K562 (cell line): ENCODE measurements at regions not wholly inside any gene's neighbourhood (a gene's known extent, or its start where the extent isn't known, plus 50 kb on each side); places are given as distances from the start of the nearest gene placed in this dataset.

Experiments used
- ARNT ChIP-seq, 2 experiments: fragments of 450-650 bp; IDR thresholded peaks; 2 replicates each; pipeline ENCODE4 v1.6.1; 2016; ENCODE audit warnings: mild to moderate bottlenecking in 1 of 2
- BRCA1 ChIP-seq, 2 experiments: fragments of 450-650 bp in 1 of 2; sonication (generic) in 1 of 2; formaldehyde crosslinking in 1 of 2; IDR thresholded peaks; 2 replicates each; pipeline versions ENCODE4 v1.5.0 to v1.6.1; 2017 to 2020; ENCODE audit warnings: mild to moderate bottlenecking in 1 of 2, missing genetic modification reagents in 1 of 2
- CHD1 ChIP-seq: fragments of 200-600 bp; sonication (generic); IDR thresholded peaks from one replicate; pipeline ENCODE4 v1.6.1; 2012; ENCODE audit warnings: mild to moderate bottlenecking, moderate library complexity, low read length, inconsistent platforms
- CHD2 ChIP-seq: IDR thresholded peaks from 2 replicates; pipeline ENCODE4 v1.6.1; 2011; ENCODE audit warnings: low read depth, low read length
- CTBP1 ChIP-seq: fragments of 450-650 bp; IDR thresholded peaks from 2 replicates; pipeline ENCODE4 v1.6.1; 2016; ENCODE audit warnings: borderline replicate concordance
- EGR1 ChIP-seq: fragments of 450-650 bp; conservative IDR thresholded peaks from 2 replicates; pipeline ENCODE4 v1.6.1; 2017; ENCODE audit warnings: mild to moderate bottlenecking
- EWSR1 ChIP-seq: fragments of 450-650 bp; IDR thresholded peaks from 2 replicates; pipeline ENCODE4 v1.6.1; 2018; ENCODE audit warnings: borderline replicate concordance, mild to moderate bottlenecking, low read depth, moderate library complexity; ENCODE audit not compliant: partially characterized antibody
- EZH2 ChIP-seq: IDR thresholded peaks from 2 replicates; pipeline ENCODE4 v1.6.1; 2012; ENCODE audit warnings: low read depth, mild to moderate bottlenecking, inconsistent platforms, low read length, borderline replicate concordance
- HDGF ChIP-seq: fragments of 450-650 bp; IDR thresholded peaks from 2 replicates; pipeline ENCODE4 v1.6.1; 2016
- HOXB6 ChIP-seq: fragments of 250-450 bp; sonication (Bioruptor Pico); IDR thresholded peaks from 2 replicates; pipeline ENCODE4 v1.5.1; 2022; ENCODE audit warnings: mild to moderate bottlenecking, borderline replicate concordance
- JUN ChIP-seq, 2 experiments: sonication (generic) in 1 of 2; formaldehyde crosslinking in 1 of 2; IDR thresholded peaks; 2 replicates each; pipeline versions ENCODE4 v1.6.1 to v1.8.0; 2012 to 2022; ENCODE audit warnings: borderline replicate concordance in 2 of 2, mild to moderate bottlenecking in 2 of 2, improper control_type of control experiment in 1 of 2, low read depth in 1 of 2, low read length in 1 of 2, missing genetic modification reagents in 1 of 2
- KDM2B ChIP-seq: fragments of 250-450 bp; sonication (Bioruptor Pico); IDR thresholded peaks from 2 replicates; pipeline ENCODE4 v1.8.0; 2021; ENCODE audit warnings: mild to moderate bottlenecking, moderate library complexity
- L3MBTL2 ChIP-seq: fragments of 450-650 bp; IDR thresholded peaks from 2 replicates; pipeline ENCODE4 v1.6.1; 2016; ENCODE audit warnings: mild to moderate bottlenecking, moderate library complexity
- RCOR1 ChIP-seq, 2 experiments: IDR thresholded peaks; 2 replicates each; pipeline ENCODE4 v1.6.1; 2012; ENCODE audit warnings: low read depth in 2 of 2, low read length in 2 of 2, borderline replicate concordance in 1 of 2, improper control_type of control experiment in 1 of 2
- RNF2 ChIP-seq: sonication (generic); IDR thresholded peaks from 2 replicates; pipeline ENCODE4 v1.6.1; 2016
- SMARCA5 ChIP-seq: fragments of 450-650 bp; IDR thresholded peaks from 2 replicates; pipeline ENCODE4 v1.6.1; 2016
- SRSF1 ChIP-seq: fragments of 200-400 bp; formaldehyde crosslinking; IDR thresholded peaks from 2 replicates; pipeline ENCODE4 v1.6.1; 2017; ENCODE audit warnings: mild to moderate bottlenecking, low read depth, low read length, moderate library complexity
- TEAD4 ChIP-seq, 2 experiments: sonication (generic) in 1 of 2; formaldehyde crosslinking in 1 of 2; IDR thresholded peaks; 2 replicates each; pipeline versions ENCODE4 v1.6.1 to v1.8.0; 2012 to 2022; ENCODE audit warnings: borderline replicate concordance in 1 of 2, inconsistent platforms in 1 of 2, low read length in 1 of 2, mild to moderate bottlenecking in 1 of 2, missing genetic modification reagents in 1 of 2
- THRAP3 ChIP-seq: fragments of 450-650 bp; IDR thresholded peaks from 2 replicates; pipeline ENCODE4 v1.6.1; 2016; ENCODE audit warnings: mild to moderate bottlenecking, inconsistent platforms, borderline replicate concordance
- U2AF1 ChIP-seq: fragments of 200-400 bp; formaldehyde crosslinking; optimal IDR thresholded peaks from 2 replicates; pipeline ENCODE3; 2017; ENCODE audit warnings: mild to moderate bottlenecking, low read depth, low read length, moderate library complexity
- ZFPM2 ChIP-seq: fragments of 250-450 bp; sonication (Bioruptor Pico); IDR thresholded peaks from 2 replicates; pipeline ENCODE4 v1.5.1; 2022; ENCODE audit warnings: mild to moderate bottlenecking
- ZFX ChIP-seq: sonication (generic); formaldehyde crosslinking; IDR thresholded peaks from 2 replicates; pipeline ENCODE4 v1.8.0; 2022; ENCODE audit warnings: mild to moderate bottlenecking, missing genetic modification reagents, moderate library complexity
- ZNF445 ChIP-seq: fragments of 250-450 bp; sonication (Bioruptor Pico); IDR thresholded peaks from 2 replicates; pipeline ENCODE4 v1.4.0; 2020; ENCODE audit warnings: low read depth, mild to moderate bottlenecking, moderate library complexity
- TF ChIP-seq, protein P1 (sequence below): fragments of 450-650 bp; IDR thresholded peaks from 2 replicates; pipeline ENCODE4 v1.6.1; 2017; ENCODE audit warnings: antibody characterized with exemption, mild to moderate bottlenecking
- TF ChIP-seq, protein P2 (sequence below): fragments of 250-450 bp; sonication (Bioruptor Pico); IDR thresholded peaks from 2 replicates; pipeline ENCODE4 v1.8.0; 2022; ENCODE audit warnings: moderate library complexity, mild to moderate bottlenecking, inconsistent platforms

DNA sequence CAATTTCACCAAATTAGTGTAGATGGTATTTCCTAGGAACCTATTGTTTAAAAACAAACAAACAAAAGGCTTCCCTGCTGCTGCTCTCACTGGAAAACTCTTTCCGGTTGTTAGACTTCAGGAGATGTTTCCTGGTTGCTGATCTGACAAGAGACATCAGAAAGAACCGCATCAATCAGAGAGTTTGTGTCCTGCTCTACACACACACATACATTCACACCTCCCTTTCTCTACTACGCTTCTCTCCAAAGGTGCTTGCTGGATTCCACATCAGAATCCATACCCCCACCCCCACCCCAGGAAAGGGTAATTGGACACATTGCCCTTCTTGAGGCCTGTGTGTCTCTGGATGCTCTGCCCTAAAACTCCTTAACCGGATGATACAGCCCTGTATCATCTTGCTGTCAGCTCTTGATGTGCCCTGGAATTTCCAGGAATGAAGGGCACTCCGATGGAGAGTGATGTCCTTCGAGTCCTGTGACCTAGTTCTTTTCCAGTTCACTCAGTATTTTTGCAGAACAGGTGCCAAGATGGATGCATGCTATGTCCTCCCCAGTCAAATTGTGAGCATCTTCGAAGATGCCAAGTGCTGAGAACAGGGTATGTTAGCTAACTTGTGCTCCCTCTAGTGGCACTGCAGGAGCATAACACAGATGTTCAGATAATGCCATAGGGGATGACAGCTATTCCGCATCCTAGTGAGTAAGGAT is 113.7 kb upstream of the SLC35F3 start (continued):
- TF ChIP-seq, protein P1, sequence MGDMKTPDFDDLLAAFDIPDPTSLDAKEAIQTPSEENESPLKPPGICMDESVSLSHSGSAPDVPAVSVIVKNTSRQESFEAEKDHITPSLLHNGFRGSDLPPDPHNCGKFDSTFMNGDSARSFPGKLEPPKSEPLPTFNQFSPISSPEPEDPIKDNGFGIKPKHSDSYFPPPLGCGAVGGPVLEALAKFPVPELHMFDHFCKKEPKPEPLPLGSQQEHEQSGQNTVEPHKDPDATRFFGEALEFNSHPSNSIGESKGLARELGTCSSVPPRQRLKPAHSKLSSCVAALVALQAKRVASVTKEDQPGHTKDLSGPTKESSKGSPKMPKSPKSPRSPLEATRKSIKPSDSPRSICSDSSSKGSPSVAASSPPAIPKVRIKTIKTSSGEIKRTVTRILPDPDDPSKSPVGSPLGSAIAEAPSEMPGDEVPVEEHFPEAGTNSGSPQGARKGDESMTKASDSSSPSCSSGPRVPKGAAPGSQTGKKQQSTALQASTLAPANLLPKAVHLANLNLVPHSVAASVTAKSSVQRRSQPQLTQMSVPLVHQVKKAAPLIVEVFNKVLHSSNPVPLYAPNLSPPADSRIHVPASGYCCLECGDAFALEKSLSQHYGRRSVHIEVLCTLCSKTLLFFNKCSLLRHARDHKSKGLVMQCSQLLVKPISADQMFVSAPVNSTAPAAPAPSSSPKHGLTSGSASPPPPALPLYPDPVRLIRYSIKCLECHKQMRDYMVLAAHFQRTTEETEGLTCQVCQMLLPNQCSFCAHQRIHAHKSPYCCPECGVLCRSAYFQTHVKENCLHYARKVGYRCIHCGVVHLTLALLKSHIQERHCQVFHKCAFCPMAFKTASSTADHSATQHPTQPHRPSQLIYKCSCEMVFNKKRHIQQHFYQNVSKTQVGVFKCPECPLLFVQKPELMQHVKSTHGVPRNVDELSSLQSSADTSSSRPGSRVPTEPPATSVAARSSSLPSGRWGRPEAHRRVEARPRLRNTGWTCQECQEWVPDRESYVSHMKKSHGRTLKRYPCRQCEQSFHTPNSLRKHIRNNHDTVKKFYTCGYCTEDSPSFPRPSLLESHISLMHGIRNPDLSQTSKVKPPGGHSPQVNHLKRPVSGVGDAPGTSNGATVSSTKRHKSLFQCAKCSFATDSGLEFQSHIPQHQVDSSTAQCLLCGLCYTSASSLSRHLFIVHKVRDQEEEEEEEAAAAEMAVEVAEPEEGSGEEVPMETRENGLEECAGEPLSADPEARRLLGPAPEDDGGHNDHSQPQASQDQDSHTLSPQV, result peak; percentile 34; the same call in 1 of the 2 replicates
- TF ChIP-seq HDGF (no peak), EGR1 (no peak), CHD1 (no peak), SMARCA5 (no peak), CTBP1 (peak; percentile 88), ZFPM2 (CRISPR knock-in tag) (no peak), ZNF445 (CRISPR knock-in tag) (no peak), SRSF1 (no peak), U2AF1 (no peak), EZH2 (no peak), JUN (IDR thresholded peaks at IDR 0.05; ENCODE audit: borderline replicate concordance, low read depth, low read length) (no peak), JUN (CRISPR knock-in tag; IDR thresholded peaks at IDR 0.05; ENCODE audit: borderline replicate concordance) (no peak), L3MBTL2 (no peak), THRAP3 (no peak), KDM2B (CRISPR knock-in tag) (no peak), ARNT (IDR thresholded peaks at IDR 0.05) (peak in 1 of 2 experiments; percentile 34; a peak in 1 of 4 replicates), TEAD4 (IDR thresholded peaks at IDR 0.05; ENCODE audit: low read length) (peak; percentile 54; the same call in 1 of the 2 replicates), TEAD4 (CRISPR knock-in tag; IDR thresholded peaks at IDR 0.05; ENCODE audit: borderline replicate concordance) (no peak), RCOR1 (IDR thresholded peaks at IDR 0.05; ENCODE audit: borderline replicate concordance in 1 of 2, low read depth in 2 of 2, low read length in 2 of 2) (peak in 1 of 2 experiments; percentile 85; a peak in 2 of 4 replicates), BRCA1 (IDR thresholded peaks at IDR 0.05) (no peak), BRCA1 (CRISPR knock-in tag; IDR thresholded peaks at IDR 0.05) (no peak), RNF2 (no peak), HOXB6 (CRISPR knock-in tag) (no peak), EWSR1 (no peak), ZFX (CRISPR knock-in tag) (no peak), CHD2 (no peak)
- TF ChIP-seq, protein P2, sequence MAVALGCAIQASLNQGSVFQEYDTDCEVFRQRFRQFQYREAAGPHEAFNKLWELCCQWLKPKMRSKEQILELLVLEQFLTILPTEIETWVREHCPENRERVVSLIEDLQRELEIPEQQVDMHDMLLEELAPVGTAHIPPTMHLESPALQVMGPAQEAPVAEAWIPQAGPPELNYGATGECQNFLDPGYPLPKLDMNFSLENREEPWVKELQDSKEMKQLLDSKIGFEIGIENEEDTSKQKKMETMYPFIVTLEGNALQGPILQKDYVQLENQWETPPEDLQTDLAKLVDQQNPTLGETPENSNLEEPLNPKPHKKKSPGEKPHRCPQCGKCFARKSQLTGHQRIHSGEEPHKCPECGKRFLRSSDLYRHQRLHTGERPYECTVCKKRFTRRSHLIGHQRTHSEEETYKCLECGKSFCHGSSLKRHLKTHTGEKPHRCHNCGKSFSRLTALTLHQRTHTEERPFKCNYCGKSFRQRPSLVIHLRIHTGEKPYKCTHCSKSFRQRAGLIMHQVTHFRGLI, result no peak
